ENCODE measurements at regions not wholly inside any gene's neighbourhood (a gene's known extent, or its start where the extent isn't known, plus 50 kb on each side); places are given as distances from the start of the nearest gene placed in this dataset.

GRCh38 chr16:51708861-51709260 lies 557.8 kb upstream of the SALL1 start:
- TF ChIP-seq CTCF (conservative IDR thresholded peaks at IDR 0.05; ENCODE audit: low read length), result no peak
- TF ChIP-seq EZH2phosphoT487 (IDR thresholded peaks at IDR 0.05; ENCODE audit: borderline replicate concordance, low read depth, low read length), result no peak

Data from OCI-LY7 (cell line).